ENCODE measurements at regions not wholly inside any gene's neighbourhood (a gene's known extent, or its start where the extent isn't known, plus 50 kb on each side); places are given as distances from the start of the nearest gene placed in this dataset.

- H3K27ac ChIP-seq = no peak overlapping the region
- no peak for DNase-seq (ENCODE audit: low spot score)
- TF ChIP-seq CTCF (conservative IDR thresholded peaks at IDR 0.05; ENCODE audit: low read depth) = no peak
- POLR2A ChIA-PET (ENCODE audit: low non-redundant PET) = no interaction called here
- CTCF ChIA-PET = interaction anchor here (0.6 kb wide), 1 partner anchor 13 kb away, joined by 3 read pairs; no protein-coding TSS in a partner anchor
Measured at GRCh38 chr4:43968011-43968410, 480.6 kb downstream of the KCTD8 start.

- TF ChIP-seq CTCF (conservative IDR thresholded peaks at IDR 0.05; ENCODE audit: low read depth) = no peak
- ChIA-PET CTCF (no interaction called here), POLR2A (ENCODE audit: low non-redundant PET) (no interaction called here)
- DNase-seq (ENCODE audit: low spot score) = no peak
- H3K27ac ChIP-seq = no peak overlapping the region
Measured at GRCh38 chr4:43983610-43984009, 465.0 kb downstream of the KCTD8 start.

GRCh38 chr4:43987331-43987944 lies 461.2 kb downstream of the KCTD8 start:
- ChIA-PET POLR2A (ENCODE audit: low non-redundant PET) (no interaction called here), CTCF (interaction anchor here (0.6 kb wide), 1 partner anchor 34 kb away, joined by 4 read pairs; no protein-coding TSS in a partner anchor)
- no peak for TF ChIP-seq CTCF (conservative IDR thresholded peaks at IDR 0.05; ENCODE audit: low read depth)
- DNase-seq (ENCODE audit: low spot score) = no peak
- no peak overlapping the region for H3K27ac ChIP-seq

- no peak for TF ChIP-seq CTCF (conservative IDR thresholded peaks at IDR 0.05; ENCODE audit: low read depth)
- H3K27ac ChIP-seq = no peak overlapping the region
- no peak for DNase-seq (ENCODE audit: low spot score)
- CTCF ChIA-PET = no interaction called here
- POLR2A ChIA-PET (ENCODE audit: low non-redundant PET) = no interaction called here
Measured at GRCh38 chr4:43990551-43990950, 458.1 kb downstream of the KCTD8 start.

GRCh38 chr4:43990963-43991362 lies 457.6 kb downstream of the KCTD8 start:
- ChIA-PET CTCF (interaction anchor here (0.6 kb wide), 1 partner anchor 1038 kb away, joined by 3 read pairs; no protein-coding TSS in a partner anchor), POLR2A (ENCODE audit: low non-redundant PET) (no interaction called here)
- no peak for TF ChIP-seq CTCF (conservative IDR thresholded peaks at IDR 0.05; ENCODE audit: low read depth)
- H3K27ac ChIP-seq = no peak overlapping the region
- no peak for DNase-seq (ENCODE audit: low spot score)

- no peak for DNase-seq (ENCODE audit: low spot score)
- POLR2A ChIA-PET (ENCODE audit: low non-redundant PET) = no interaction called here
- H3K27ac ChIP-seq = no peak overlapping the region
- CTCF ChIA-PET = interaction anchor here (0.6 kb wide), 1 partner anchor 276 kb away, joined by 3 read pairs; no protein-coding TSS in a partner anchor
- no peak for TF ChIP-seq CTCF (conservative IDR thresholded peaks at IDR 0.05; ENCODE audit: low read depth)
Measured at GRCh38 chr4:43992552-43992951, 456.1 kb downstream of the KCTD8 start.
